ENCODE measurements at regions not wholly inside any gene's neighbourhood (a gene's known extent, or its start where the extent isn't known, plus 50 kb on each side); places are given as distances from the start of the nearest gene placed in this dataset.
"Not testable (repeated sequence)": the region's sequence is repeated elsewhere in the genome, so short reads cannot be mapped to it uniquely, and the experiment has no call there.

DNA sequence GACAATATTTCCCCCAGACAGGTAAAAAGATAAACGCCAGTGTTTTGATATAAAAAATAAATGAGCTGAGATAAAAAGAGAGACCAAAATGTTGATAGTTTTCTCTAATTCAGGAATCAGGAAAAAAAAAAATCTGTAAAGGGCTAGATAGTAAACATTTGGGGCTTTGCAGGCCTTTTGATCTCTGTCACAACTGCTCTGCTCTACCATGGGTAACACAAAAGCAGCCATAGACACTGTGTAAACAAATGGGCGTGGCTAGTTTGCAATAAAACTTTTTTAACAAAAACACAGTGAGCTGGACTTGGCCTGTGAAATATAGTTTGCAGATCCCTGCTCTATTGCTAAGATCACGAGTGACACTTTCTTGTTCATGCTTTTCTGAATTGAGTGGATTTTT lies 219.1 kb upstream of the STXBP5 start:
- peak; percentile 15 for DNase-seq (ENCODE audit: low read depth)

DNA sequence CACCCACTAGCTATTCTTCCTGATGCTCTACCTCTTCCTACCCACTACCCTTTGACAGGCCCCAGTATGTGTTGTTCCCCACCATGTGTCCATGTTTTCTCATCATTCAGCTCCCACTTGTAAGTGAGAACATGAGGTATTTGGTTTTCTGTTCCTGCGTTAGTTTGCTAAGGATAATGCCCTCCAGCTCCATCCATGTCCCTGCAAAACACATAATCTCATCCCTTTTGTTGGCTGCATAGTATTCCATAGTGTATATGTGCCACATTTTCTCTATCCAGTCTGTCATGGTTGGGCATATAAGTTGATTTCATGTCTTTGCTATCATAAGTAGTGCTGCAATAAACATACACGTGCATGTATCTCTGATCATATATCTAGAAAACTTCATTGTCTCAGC lies 218.3 kb upstream of the STXBP5 start:
- DNase-seq (ENCODE audit: low read depth) = no peak

DNA sequence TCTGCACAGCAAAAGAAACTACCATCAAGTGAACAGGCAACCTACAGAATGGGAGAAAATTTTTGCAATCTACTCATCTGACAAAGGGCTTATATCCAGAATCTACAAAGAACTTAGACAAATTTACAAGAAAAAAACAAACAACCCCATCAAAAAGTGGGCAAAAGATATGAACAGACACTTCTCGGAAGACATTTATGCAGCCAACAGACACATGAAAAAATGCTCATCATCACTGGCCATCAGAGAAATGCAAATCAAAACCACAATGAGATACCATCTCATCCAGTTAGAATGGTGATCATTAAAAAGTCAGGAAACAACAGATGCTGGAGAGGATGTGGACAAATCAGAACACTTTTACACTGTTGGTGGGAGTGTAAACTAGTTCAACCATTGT lies 216.3 kb upstream of the STXBP5 start:
- not testable (repeated sequence) for DNase-seq (ENCODE audit: low read depth)

DNA sequence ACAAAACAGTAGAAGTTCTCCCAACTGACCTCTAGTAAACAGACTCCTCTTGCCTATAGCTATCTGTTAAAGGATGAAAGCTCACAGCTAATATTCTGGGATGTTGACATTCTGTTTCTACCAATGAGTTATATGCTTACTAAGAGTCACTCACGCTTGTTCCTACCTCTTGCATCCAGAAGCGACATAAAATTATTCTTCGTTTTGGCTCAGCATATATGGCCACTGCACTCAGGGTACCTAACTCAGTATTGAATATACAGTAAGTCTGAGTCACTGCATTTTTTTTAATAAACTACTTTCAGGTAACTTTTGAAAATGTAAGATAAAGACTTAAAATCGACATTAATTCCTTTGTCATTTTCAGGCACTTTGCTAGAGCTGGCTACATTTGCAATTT lies 214.4 kb upstream of the STXBP5 start:
- no peak for DNase-seq (ENCODE audit: low read depth)

DNA sequence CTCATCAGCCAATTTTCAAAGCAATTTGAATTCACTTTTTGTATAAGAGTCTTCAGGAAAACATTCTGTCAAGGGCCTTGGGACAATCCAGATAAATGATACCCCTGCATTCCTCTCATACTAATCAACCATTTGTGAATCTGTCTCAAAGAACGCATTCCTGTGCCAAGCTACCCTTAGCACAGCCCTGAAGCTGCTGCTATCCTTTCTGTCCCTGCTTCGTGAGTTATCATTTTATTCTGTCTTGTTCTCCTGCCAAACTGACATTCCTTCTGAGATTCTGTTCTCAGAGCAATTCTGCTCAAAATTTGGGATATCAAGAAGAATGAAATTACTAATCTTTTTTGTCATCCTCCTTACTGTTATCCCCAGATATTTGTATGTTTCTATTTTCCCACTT lies 213.9 kb upstream of the STXBP5 start:
- DNase-seq (ENCODE audit: low read depth) = peak; percentile 75

DNA sequence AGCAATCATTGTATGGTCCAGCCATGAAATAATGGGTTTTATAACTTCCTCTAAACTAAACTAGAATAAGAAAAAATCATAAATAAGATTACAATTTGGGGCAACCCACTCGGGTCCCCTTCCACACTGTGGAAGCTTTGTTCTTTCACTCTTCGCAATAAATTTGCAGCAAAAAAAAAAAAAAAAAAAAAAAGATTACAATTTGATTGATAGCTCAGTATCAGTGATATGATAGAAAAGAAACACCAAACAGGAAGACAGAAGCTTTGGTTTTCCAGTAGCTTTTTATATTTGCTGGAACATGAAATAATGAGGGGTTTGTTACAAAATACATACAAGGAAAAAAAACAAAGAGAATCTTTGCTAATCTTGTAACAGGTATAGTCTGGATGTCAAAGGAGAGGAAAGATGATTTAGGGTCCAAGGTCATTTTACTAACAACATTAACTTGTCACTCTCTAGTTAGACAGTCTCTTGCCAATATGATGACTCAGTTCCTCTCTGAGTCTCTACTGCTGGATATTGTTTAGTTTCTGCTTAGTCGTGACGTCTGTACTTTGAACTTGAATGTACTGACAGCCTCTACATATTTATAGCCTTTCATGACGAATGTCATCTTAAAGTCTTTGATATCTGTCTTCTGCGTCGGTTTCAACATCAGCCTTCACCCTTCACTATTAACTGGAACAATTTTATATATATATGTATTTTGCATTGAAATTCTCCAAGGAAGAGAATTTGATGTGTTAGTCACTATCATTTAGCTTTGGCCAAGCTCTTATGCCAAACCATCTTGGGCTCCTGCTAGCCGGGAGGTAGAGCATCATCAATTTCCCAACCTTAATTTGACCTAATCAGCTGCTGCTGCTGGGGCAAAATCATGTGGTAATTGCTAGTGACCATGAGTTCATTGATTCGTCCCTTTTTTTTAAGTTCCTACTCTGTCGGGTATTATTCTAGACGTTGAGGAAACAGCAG lies 213.1 kb upstream of the STXBP5 start:
- peak; percentile 65 for DNase-seq (ENCODE audit: low read depth)

DNA sequence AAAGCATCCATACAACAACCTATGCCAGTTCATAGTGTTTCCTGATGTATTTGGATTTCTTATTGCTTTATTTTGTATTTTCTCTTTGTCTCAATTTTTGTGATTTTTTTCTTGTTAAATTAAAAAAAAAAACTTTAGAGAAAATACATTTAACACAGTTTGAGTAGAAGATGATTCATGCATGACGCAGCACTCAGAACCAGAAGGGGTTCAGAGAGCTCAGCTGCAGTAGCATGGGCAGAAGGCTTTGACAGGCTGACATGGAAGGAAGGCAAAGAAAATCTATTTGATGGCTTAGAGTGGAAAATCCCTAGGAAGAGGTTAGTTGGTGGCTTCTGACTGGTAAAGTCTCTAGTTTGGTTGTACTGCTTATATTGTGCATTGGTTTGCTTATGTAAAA lies 207.2 kb upstream of the STXBP5 start:
- peak; percentile 43 for DNase-seq (ENCODE audit: low read depth)

DNA sequence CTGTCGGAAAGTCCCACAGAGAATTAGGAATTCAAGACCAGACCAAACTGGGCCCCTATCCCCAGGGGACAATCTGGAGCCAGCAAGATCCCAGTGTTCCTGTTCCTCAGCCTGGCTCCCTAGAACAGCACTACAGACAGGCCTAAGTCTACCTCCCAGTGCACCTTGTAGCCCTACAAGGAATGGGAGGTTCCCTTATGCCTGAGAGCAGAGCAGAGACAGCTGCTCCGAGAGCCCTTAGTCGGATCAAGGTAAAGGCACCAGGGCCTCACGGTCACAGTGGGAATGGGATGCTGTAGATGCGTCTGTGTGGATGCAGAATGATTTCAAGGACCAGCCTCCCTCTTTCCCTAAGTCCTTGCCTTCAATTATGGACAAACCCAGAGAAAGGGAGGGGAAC lies 204.5 kb upstream of the STXBP5 start:
- no peak for DNase-seq (ENCODE audit: low read depth)

DNA sequence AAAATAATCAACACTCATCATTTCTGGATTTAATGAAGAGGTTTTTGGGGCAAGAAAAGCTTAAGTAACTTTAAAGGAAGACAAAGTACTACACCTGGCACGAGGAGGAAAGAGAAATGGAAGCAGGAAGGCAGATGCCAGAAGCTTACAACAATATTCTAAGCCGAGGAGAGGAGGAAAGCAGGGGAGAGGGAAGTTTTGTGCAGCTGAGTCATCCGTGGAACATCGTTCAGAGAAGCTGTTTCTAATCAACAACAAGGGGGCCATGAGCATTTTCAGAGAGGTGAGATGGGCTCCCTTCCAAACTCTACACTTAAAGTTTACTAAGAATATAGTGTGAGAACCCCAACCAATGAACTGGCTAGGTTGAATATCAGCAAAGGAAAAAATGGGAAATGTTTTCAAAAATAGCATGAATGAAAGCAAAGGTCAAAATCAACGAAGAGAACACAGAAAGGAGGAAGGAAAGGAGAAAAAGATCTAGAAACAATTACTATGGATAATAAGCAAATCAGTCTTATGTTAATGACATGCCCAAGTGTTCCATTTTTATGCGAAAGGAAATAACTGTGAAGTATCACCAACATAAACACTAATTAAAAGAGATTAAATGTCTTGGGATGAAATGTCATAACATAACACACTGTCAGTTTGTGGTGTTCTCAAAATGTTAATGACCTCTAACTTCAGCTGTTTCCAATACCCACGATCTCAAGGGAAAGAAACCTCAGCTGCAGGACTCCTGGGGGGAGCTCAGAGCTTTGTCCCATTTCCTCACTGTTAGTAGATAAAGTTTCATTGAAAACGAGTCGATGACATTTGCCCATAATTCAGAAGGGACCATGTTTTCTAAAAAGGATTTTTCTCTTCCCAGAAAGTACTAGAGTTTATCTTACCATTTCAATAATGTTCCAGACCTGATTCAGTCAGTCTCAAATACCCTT lies 203.4 kb upstream of the STXBP5 start:
- peak; percentile 96 for DNase-seq (ENCODE audit: low read depth)

DNA sequence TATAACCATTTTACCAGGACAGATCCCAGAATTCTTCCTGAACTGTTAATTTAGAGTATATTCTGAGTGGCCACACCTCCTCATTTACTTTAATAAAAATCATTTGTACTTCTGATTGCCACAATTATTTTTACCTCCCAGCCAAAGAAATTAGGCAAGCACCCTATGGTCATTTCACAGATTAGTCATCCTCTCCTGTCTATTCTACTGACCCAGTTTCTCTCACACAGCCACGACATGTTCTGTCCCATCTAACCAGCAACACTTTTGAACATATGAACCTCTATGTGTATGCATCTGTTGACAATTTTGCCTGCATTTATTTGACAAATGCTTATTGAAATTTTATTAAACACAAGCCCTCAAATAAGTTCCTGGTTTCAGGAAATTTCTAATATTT lies 202.6 kb upstream of the STXBP5 start:
- peak; percentile 65 for DNase-seq (ENCODE audit: low read depth)

DNA sequence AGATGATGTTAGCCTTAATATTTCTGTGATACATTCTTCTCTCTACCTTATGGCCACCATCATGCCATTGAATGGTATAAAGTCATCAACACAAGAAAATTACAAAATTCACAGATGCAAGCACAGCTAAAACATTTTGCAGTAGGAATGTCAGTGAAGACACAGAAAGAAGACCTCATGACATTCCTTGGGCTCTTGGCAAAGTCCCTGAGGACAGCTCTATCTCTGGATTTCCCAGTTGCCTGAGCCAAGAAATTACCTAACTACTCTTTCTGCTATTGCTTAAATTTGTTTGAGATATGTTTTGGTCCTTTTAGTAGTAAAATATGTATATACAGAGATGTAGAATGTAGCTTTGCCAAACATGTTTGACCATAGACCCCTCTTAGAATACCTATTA lies 201.0 kb upstream of the STXBP5 start:
- peak; percentile 59 for DNase-seq (ENCODE audit: low read depth)

DNA sequence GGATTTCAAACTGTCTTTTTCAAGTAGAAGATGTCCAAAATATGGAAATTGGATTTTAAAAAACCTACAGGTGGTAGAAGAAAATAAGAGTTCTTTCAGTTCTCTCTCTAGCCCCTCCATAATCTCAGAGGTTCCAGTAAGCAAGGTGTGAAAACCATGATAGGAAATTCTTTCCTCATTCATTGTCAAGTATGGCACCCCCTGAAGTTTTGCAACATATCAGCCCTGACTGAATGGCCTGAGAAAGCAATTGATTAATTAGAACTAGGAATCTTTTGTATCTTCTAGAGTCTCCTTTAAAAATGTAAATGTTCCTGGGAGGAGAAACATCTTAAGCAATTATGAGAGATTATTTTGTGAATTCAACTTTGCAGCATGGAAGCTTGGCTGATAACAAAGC lies 198.7 kb upstream of the STXBP5 start:
- DNase-seq (ENCODE audit: low read depth) = no peak

DNA sequence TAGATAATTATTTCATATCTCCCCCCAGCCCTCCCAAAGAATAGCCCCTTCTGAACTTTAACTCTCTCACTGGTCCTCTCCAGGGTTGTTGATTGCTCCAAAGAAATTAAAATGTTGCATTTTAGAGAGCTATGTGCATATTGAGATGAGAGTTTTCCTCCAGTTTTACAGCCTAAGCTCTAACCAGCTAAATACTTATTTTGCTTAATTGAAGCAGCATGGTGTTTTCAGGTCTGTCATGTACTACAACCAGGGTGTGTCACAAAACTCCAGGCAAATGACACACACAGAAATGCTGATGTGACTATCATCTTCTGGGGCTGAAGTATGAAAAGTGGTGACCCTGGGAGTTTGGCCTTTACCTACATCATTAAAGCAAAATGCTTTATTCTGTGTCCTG lies 196.8 kb upstream of the STXBP5 start:
- no peak for DNase-seq (ENCODE audit: low read depth)

DNA sequence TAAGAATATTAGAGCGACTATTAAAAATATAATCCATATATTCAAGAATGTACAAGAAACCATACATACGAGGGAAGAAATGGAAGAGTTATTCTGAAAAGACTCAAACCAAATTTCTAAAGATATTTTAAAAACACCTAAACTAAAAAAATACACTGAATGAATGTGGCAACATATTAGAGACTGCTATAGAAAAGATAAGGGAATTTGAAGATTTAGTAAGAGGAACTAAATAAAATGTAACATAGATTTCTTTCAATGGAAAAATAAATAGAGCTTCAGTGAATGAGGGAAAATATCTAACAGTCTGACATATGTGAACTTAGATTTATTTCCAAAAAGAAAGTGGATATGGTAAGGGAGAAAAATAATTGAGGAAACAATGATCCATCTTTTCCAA lies 194.9 kb upstream of the STXBP5 start:
- no peak for DNase-seq (ENCODE audit: low read depth)

DNA sequence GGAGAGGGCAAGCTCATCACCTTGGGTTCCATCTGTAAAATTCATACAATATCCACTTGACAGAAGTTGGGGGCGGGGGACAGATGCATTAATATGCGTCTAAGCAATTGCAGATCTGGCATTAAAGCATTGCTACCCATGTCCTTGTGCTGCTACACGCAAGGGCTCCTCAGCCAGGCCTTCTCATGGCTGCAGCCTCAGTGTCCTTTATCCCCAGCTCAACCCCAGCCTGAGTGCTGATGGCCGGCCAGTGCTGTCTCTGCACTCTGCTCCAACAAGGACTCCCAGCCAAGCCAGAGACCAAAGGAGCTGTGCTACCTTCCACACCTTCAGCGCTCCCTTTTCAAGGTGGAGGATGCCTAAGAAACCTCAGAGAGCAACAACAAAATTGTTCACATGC lies 188.5 kb upstream of the STXBP5 start:
- DNase-seq (ENCODE audit: low read depth) = no peak

DNA sequence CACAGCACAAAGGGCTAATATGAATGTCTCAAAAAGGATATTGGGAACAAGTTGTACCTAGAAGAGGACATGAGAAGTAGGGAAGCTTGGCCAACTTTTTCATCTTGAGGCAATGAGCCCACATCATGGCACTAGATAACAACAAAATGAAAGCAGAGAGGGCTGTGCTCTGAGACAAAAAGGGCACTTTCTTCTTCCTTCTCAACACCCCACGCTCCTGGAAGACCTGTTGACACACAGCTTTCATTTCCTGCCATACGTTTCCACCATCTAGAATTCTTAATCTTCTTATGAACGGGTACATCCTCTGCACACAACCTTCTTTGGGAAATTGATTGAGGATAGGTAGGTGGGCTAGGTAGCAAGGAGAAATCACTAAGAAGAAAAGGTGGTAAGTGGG lies 187.8 kb upstream of the STXBP5 start:
- no peak for DNase-seq (ENCODE audit: low read depth)

DNA sequence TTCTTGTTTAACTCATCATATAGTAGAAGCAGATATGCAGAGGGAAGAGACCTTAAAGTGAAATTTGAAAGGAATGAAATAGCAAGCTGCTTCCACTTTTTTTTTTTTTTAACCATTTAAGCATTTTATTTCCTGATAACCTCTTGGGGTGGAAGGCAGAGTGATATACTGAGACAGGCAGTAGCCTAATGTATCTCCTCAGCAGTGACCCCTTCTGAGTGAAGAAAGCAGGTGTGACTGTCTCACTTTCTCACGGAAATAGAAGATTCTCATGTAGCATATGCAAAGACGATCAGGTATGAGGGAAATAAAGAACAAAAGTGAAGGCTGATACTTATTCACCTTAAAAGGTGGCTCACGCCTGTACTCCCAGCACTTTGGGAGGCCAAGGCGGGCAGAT lies 187.1 kb upstream of the STXBP5 start:
- DNase-seq (ENCODE audit: low read depth) = no peak

DNA sequence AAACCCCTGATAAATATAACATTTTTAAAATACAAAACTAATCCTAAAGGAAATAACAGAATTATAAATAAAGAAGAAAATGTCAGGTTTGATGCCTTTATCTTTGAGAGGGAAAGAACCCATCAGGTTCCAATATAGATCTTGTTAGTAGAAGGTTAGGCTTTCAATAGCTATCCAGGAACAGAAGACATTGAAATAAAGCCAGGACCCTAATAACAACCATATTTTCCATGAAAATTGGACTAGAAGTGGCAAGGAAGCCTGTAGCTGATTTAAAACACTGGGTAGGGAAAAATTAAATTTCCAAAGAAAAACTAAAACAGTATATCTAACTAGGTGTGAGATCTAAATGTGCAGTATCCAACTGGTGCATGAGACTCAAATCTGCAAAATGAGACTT lies 185.2 kb upstream of the STXBP5 start:
- no peak for DNase-seq (ENCODE audit: low read depth)

DNA sequence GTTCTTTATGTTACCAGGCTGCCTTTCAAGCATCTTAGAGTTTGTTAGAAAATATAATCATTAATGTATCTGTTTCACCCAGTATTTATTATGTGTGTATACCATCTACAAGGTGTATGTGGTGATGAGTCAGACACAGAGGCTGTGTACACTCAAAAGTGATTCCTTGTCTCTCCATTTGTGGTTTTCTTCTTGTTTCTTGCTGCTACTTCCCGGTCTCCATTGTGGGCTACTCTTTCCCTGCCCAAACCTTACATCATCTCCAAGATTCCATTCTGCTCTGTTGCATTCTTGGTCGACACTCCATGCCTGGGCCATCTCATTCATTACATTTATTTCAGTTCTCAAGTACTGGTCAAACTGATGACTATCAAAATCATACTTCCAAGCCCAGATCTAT lies 182.2 kb upstream of the STXBP5 start:
- no peak for DNase-seq (ENCODE audit: low read depth)

DNA sequence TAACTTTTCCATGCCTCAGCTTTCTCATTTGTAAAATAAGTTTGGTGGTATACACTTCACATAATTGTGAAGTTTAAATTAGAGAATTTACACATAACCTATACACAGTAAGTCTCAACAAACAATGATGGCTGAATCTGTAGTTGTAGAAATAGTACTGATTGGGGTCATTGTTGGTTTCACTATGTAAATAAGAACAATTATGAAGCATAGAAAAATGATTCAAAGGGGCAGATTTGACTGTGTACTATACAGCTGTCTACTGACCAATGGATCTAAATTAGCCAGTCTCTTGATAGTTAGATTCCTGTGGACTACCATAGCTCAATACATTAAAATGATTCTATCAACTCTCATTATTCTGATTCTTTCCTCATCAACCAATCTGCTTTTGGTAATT lies 181.1 kb upstream of the STXBP5 start:
- DNase-seq (ENCODE audit: low read depth) = no peak

DNA sequence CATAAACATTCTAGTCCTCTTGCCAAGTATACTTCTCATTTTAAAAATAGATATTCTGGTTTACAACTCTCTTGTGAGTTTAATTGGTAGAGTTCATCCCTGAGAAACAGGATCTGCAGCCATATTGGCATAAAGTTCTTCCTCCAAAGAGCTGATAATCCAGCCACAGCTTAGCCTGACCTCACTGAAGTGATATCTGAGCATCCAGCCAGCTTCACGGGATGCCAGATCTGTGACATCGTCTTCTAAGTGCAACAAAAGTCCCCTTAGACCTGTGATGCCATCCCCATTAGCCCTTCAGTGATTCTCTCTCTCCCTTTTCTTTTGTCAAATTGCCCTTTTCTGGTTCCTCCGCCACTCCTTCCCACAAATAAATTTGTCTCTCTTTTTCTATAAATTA lies 180.6 kb upstream of the STXBP5 start:
- DNase-seq (ENCODE audit: low read depth) = no peak

DNA sequence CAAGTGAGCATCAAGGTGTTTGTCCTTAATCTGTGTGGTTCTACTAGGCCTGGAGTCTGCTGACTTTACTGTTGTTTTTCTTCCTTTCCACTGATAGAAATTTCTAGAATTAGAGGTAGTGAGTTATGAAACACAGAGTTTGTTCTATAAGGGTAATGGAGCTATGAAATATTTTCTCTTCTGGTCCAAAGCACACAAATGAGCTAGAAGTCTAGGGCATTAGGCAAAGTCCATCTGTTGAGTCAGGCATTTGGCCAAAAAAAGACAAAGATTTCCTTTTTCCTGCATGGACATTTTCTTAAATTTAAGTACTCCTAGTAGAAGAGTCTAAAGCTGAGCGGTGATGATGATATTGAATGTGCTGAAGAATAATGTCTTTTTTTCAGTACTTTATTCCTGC lies 174.3 kb upstream of the STXBP5 start:
- DNase-seq (ENCODE audit: low read depth) = no peak

DNA sequence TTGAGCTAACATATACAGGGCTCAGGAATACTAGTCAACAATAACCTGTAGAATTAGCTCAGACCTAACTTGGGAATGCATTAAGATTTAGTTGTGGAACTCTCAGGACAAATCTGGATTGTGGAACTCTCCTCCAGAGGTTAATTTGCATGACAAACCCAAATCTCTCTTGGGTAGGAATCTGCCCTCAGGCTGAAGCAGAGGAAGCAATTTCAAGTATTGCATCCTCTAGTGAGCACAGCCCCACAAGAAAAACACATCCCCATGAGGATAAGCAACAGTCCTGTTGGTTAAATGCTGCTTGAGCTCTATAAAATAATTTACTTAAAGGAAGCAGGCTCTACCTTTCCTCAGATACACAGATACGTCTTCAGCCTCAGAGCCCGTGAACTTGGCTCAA lies 170.9 kb upstream of the STXBP5 start:
- DNase-seq (ENCODE audit: low read depth) = peak; percentile 64

Measured in fibroblast of gingiva (primary cell).